GM19239 (cell line): ENCODE measurements at regions not wholly inside any gene's neighbourhood (a gene's known extent, or its start where the extent isn't known, plus 50 kb on each side); places are given as distances from the start of the nearest gene placed in this dataset.

ENCODE experiments used
- DNase-seq: peaks from one replicate; pipeline ENCODE4 v3.0.0; 2011; ENCODE audit warnings: low spot score; ENCODE audit not compliant: insufficient read length
- FAIRE-seq: peaks from 2 replicates; lab custom pipeline; 2011; peaks lifted over from hg19 to GRCh38; lab: Jason Lieb, UNC

GRCh38 chr22:27273853-27274252, 527.7 kb downstream of the MN1 start:
- FAIRE-seq, result no peak
- DNase-seq, result no peak

GRCh38 chr22:27274770-27275449, 526.6 kb downstream of the MN1 start:
- FAIRE-seq, result no peak

GRCh38 chr22:27278946-27279345, 522.6 kb downstream of the MN1 start:
- DNase-seq, result no peak
- no peak for FAIRE-seq

More at GRCh38 chr22:27274770-27275449, 526.6 kb downstream of the MN1 start:
- no peak for DNase-seq

- FAIRE-seq, result no peak
These were observed 518.3 kb downstream of the MN1 start for GRCh38 chr22:27283240-27283639.

GRCh38 chr22:27283714-27284113, 517.8 kb downstream of the MN1 start:
- DNase-seq (no peak), FAIRE-seq (no peak)

More at GRCh38 chr22:27283240-27283639, 518.3 kb downstream of the MN1 start:
- no peak for DNase-seq

- DNase-seq (no peak), FAIRE-seq (no peak)
These were observed 517.2 kb downstream of the MN1 start for GRCh38 chr22:27284324-27284723.

- no peak for DNase-seq
- no peak for FAIRE-seq
These were observed 514.8 kb downstream of the MN1 start for GRCh38 chr22:27286711-27287110.

GRCh38 chr22:27292542-27293299, 508.8 kb downstream of the MN1 start:
- no peak for FAIRE-seq

GRCh38 chr22:27293721-27294445, 507.7 kb downstream of the MN1 start:
- DNase-seq (no peak), FAIRE-seq (no peak)

More at GRCh38 chr22:27292542-27293299, 508.8 kb downstream of the MN1 start:
- DNase-seq, result no peak

GRCh38 chr22:27295040-27295439, 506.5 kb downstream of the MN1 start:
- no peak for FAIRE-seq
- DNase-seq, result no peak

GRCh38 chr22:27295605-27296004, 506.0 kb downstream of the MN1 start:
- no peak for DNase-seq
- no peak for FAIRE-seq

- no peak for DNase-seq
- FAIRE-seq, result no peak
These were observed 505.4 kb downstream of the MN1 start for GRCh38 chr22:27296091-27296675.

GRCh38 chr22:27297125-27297524, 504.4 kb downstream of the MN1 start:
- FAIRE-seq (no peak), DNase-seq (no peak)

GRCh38 chr22:27298332-27298731, 503.2 kb downstream of the MN1 start:
- DNase-seq (no peak), FAIRE-seq (no peak)

- FAIRE-seq (no peak), DNase-seq (no peak)
These were observed 502.8 kb downstream of the MN1 start for GRCh38 chr22:27298742-27299141.

GRCh38 chr22:27299181-27300085, 502.1 kb downstream of the MN1 start:
- no peak for DNase-seq
- FAIRE-seq, result no peak

- FAIRE-seq, result no peak
These were observed 500.8 kb downstream of the MN1 start for GRCh38 chr22:27300536-27301285.

GRCh38 chr22:27302501-27302900, 499.1 kb downstream of the MN1 start:
- DNase-seq (no peak), FAIRE-seq (no peak)

More at GRCh38 chr22:27300536-27301285, 500.8 kb downstream of the MN1 start:
- no peak for DNase-seq

GRCh38 chr22:27303718-27304117, 497.8 kb downstream of the MN1 start:
- DNase-seq, result no peak
- no peak for FAIRE-seq
